ENCODE measurements at regions not wholly inside any gene's neighbourhood (a gene's known extent, or its start where the extent isn't known, plus 50 kb on each side); places are given as distances from the start of the nearest gene placed in this dataset.

- TF ChIP-seq CTCF (conservative IDR thresholded peaks at IDR 0.05; ENCODE audit: low read length) (no peak), EZH2phosphoT487 (IDR thresholded peaks at IDR 0.05; ENCODE audit: borderline replicate concordance) (no peak)
Observed at GRCh38 chr4:73676136-73676535, 55.9 kb upstream of the RASSF6 start.

Measured in Loucy (cell line).